ENCODE measurements at regions not wholly inside any gene's neighbourhood (a gene's known extent, or its start where the extent isn't known, plus 50 kb on each side); places are given as distances from the start of the nearest gene placed in this dataset.
"Not testable (repeated sequence)": the region's sequence is repeated elsewhere in the genome, so short reads cannot be mapped to it uniquely, and the experiment has no call there.

DNA sequence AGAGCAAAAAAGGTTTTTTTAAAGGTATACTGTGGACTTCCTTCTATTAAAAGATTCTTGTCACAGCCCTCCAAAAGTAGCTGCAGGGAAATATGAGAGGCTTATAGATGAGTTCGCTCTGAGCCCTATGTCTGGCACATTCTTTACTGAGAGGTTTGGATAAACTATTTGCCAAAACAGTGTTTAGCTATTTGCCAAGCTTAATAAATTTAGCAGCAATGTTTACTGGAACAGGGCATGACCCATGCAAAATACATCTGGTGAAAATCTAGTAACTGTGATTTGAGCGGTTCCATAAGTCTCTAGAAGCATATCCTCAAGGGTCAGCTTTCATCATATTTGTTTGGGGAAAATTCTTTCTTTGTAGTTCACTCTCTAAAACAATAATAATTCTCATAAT is 1696.7 kb upstream of the PIK3C3 start:
- TF ChIP-seq POLR2AphosphoS5 (IDR thresholded peaks at IDR 0.05) (no peak), POLR2A (IDR thresholded peaks at IDR 0.05) (no peak), CTCF (IDR thresholded peaks at IDR 0.05) (no peak)
- Histone ChIP-seq H3K36me3 (no peaks in the 10 kb centered on the region), H3K27me3 (no peaks in the 10 kb centered on the region), H3K4me1 (no peaks in the 10 kb centered on the region), H3K9me3 (peaks cover 0 to 3% of the 10 kb centered on the region in 2 donors), H3K27ac (no peak overlapping the region), H3K4me3 (no peak overlapping the region)
- no peak for DNase-seq (ENCODE audit: low spot score in 2 of 2)
- intact Hi-C loops (cut with DNase I; ENCODE audit: low total_unique reads), result no loop called here

DNA sequence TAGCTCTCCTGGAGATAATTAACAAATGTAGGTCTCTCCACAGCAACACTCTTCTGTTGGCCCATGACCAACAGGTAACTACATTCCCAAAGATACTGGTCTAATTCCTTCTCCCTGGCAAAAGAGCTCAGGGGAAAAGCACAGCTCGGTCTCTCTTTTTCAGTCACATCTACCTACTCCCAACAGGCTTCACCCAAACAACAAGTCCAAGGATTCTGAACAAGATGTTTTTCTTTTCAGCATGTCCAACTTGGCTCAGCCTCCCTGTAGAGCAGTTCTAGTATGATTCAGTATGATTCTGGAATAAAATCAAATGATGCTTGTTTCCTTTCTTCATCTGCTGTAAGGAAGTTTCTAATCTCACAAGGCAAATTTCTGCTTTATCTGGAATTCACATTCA is 1704.8 kb upstream of the PIK3C3 start:
- Histone ChIP-seq H3K9me3 (no peaks in the 10 kb centered on the region), H3K27me3 (no peaks in the 10 kb centered on the region), H3K27ac (no peak overlapping the region), H3K4me1 (no peaks in the 10 kb centered on the region), H3K36me3 (no peaks in the 10 kb centered on the region), H3K4me3 (no peak overlapping the region)
- DNase-seq (ENCODE audit: low spot score in 2 of 2), result no peak
- intact Hi-C loops (cut with DNase I; ENCODE audit: low total_unique reads), result no loop called here
- TF ChIP-seq POLR2AphosphoS5 (IDR thresholded peaks at IDR 0.05), result no peak
- TF ChIP-seq POLR2A (IDR thresholded peaks at IDR 0.05), result no peak
- TF ChIP-seq CTCF (IDR thresholded peaks at IDR 0.05), result no peak

DNA sequence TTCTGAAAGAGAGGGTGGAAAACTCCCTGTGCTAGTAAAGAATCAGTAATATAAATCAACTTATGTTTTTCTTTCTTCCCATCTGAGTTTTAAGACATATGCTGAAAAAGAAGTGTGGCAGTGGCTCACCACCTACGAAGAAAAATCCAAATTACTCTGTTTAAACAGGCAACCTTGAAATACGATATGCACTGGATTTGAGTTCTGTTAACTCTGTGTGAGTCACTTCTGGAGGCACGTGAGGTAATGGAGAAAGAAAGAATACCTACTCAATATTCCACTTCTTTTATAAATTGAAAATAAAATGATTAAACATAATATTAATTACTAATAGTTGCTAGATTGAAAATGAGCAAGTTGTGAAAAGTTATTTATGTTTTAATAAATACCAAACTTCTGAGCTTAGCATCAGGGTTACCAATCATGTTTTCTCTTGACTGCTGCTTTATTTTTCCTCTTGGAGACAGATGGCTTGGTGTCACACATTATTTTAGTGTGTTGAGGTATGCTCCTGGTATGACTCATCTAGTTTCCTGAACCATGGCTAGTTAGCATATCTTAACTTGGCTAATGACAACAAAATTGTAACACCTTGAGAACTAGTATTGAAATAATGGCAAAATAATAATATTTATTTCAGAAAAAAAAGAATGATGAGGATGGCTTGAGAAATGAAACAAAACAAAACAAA is 1705.5 kb upstream of the PIK3C3 start:
- no peak for DNase-seq (ENCODE audit: low spot score in 2 of 2)
- TF ChIP-seq CTCF (IDR thresholded peaks at IDR 0.05), result no peak
- no peak for TF ChIP-seq POLR2A (IDR thresholded peaks at IDR 0.05)
- no peak for TF ChIP-seq POLR2AphosphoS5 (IDR thresholded peaks at IDR 0.05)
- Histone ChIP-seq H3K9me3 (no peaks in the 10 kb centered on the region), H3K27me3 (no peaks in the 10 kb centered on the region), H3K27ac (no peak overlapping the region), H3K4me3 (no peak overlapping the region), H3K4me1 (no peaks in the 10 kb centered on the region), H3K36me3 (no peaks in the 10 kb centered on the region)
- intact Hi-C loops (cut with DNase I; ENCODE audit: low total_unique reads), result no loop called here

DNA sequence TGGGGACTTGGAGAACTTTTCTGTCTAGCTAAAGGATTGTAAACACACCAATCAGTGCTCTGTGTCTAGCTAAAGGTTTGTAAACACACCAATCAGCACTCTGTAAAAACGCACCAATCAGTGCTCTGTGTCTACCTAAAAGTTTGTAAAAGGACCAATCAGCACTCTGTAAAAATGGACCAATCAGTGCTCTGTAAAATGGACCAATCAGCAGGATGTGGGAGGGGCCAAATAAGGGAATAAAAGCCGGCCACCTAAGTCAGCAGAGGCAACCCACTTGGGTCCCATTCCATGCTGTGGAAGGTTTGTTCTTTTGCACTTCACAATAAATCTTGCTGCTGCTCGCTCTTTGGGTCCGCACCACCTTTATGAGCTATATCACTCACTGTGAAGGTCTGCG is 1709.4 kb upstream of the PIK3C3 start:
- intact Hi-C loops (cut with DNase I; ENCODE audit: low total_unique reads); DNase-seq (ENCODE audit: low spot score in 2 of 2); H3K4me3 ChIP-seq: not testable (repeated sequence)

GRCh38 chr18:40243607-40244006 is 1711.4 kb upstream of the PIK3C3 start:
- intact Hi-C loops (cut with DNase I; ENCODE audit: low total_unique reads), result no loop called here
- TF ChIP-seq CTCF (IDR thresholded peaks at IDR 0.05) (no peak), POLR2AphosphoS5 (IDR thresholded peaks at IDR 0.05) (no peak), POLR2A (IDR thresholded peaks at IDR 0.05) (no peak)
- no peak overlapping the region for H3K4me3 ChIP-seq
- no peaks in the 10 kb centered on the region for H3K36me3 ChIP-seq
- H3K9me3 ChIP-seq, result no peaks in the 10 kb centered on the region
- no peak for DNase-seq (ENCODE audit: low spot score in 2 of 2)
- no peaks in the 10 kb centered on the region for H3K4me1 ChIP-seq
- no peak overlapping the region for H3K27ac ChIP-seq
- no peaks in the 10 kb centered on the region for H3K27me3 ChIP-seq

More for the DNA sequence above, 1709.4 kb upstream of the PIK3C3 start:
- not testable (repeated sequence) for H3K27me3 ChIP-seq, H3K4me1 ChIP-seq, H3K27ac ChIP-seq, H3K9me3 ChIP-seq, H3K36me3 ChIP-seq

GRCh38 chr18:40235836-40236235 is 1719.2 kb upstream of the PIK3C3 start:
- no peaks in the 10 kb centered on the region for H3K36me3 ChIP-seq
- intact Hi-C loops (cut with DNase I; ENCODE audit: low total_unique reads), result no loop called here
- no peak overlapping the region for H3K27ac ChIP-seq
- H3K9me3 ChIP-seq, result no peaks in the 10 kb centered on the region
- TF ChIP-seq CTCF (IDR thresholded peaks at IDR 0.05) (no peak), POLR2AphosphoS5 (IDR thresholded peaks at IDR 0.05) (no peak), POLR2A (IDR thresholded peaks at IDR 0.05) (no peak)
- H3K4me3 ChIP-seq, result no peak overlapping the region
- no peak for DNase-seq (ENCODE audit: low spot score in 2 of 2)
- H3K27me3 ChIP-seq, result no peaks in the 10 kb centered on the region
- H3K4me1 ChIP-seq, result no peaks in the 10 kb centered on the region
